Body of pancreas (tissue), 4 donors: ENCODE measurements at regions not wholly inside any gene's neighbourhood (a gene's known extent, or its start where the extent isn't known, plus 50 kb on each side); places are given as distances from the start of the nearest gene placed in this dataset.

Source experiments
- POLR2A ChIP-seq, 3 donors: fragments of 450-650 bp; IDR thresholded peaks; one replicate each; pipeline ENCODE4 v1.6.1; 2016; ENCODE audit warnings: antibody characterized with exemption in 3 of 3, mild to moderate bottlenecking in 2 of 3
- TF ChIP-seq, protein P1 (sequence below), 7 experiments: fragments of 450-650 bp in 4 of 7; fragments of 200-600 bp in 3 of 7; sonication (generic) in 3 of 7; IDR thresholded peaks; one replicate each; pipeline ENCODE4 v1.5.1; 2016 to 2019; ENCODE audit warnings: antibody characterized with exemption in 7 of 7

- TF ChIP-seq, protein P1, sequence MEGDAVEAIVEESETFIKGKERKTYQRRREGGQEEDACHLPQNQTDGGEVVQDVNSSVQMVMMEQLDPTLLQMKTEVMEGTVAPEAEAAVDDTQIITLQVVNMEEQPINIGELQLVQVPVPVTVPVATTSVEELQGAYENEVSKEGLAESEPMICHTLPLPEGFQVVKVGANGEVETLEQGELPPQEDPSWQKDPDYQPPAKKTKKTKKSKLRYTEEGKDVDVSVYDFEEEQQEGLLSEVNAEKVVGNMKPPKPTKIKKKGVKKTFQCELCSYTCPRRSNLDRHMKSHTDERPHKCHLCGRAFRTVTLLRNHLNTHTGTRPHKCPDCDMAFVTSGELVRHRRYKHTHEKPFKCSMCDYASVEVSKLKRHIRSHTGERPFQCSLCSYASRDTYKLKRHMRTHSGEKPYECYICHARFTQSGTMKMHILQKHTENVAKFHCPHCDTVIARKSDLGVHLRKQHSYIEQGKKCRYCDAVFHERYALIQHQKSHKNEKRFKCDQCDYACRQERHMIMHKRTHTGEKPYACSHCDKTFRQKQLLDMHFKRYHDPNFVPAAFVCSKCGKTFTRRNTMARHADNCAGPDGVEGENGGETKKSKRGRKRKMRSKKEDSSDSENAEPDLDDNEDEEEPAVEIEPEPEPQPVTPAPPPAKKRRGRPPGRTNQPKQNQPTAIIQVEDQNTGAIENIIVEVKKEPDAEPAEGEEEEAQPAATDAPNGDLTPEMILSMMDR (IDR thresholded peaks at IDR 0.05): no peak
- no peak for TF ChIP-seq POLR2A (IDR thresholded peaks at IDR 0.05)
Measured at GRCh38 chr4:124484008-124484407, 228.5 kb downstream of the ANKRD50 start.
